ENCODE measurements at regions not wholly inside any gene's neighbourhood (a gene's known extent, or its start where the extent isn't known, plus 50 kb on each side); places are given as distances from the start of the nearest gene placed in this dataset.

DNA sequence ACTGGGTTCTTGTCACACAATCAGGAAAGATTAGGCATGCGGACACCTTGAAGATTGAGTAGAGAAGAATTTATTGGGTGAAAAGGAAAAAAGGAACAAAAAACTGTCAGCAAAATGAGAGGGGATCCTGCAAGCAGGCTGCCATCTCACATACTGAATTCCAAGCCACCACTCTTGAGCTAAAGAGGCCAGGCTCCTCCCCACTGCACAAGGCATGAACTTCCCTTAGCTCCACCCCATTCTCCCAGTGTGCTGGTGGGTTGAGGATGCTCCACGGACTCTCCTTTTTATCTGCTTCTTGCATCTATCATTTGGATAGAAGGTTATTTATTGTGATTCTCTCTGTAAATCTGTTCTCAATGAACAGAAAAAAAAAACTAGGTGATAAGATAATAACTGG, 79.6 kb downstream of the ANKRD7 start:
- TF ChIP-seq EP300 (IDR thresholded peaks at IDR 0.05), result no peak
- TF ChIP-seq, protein P1, sequence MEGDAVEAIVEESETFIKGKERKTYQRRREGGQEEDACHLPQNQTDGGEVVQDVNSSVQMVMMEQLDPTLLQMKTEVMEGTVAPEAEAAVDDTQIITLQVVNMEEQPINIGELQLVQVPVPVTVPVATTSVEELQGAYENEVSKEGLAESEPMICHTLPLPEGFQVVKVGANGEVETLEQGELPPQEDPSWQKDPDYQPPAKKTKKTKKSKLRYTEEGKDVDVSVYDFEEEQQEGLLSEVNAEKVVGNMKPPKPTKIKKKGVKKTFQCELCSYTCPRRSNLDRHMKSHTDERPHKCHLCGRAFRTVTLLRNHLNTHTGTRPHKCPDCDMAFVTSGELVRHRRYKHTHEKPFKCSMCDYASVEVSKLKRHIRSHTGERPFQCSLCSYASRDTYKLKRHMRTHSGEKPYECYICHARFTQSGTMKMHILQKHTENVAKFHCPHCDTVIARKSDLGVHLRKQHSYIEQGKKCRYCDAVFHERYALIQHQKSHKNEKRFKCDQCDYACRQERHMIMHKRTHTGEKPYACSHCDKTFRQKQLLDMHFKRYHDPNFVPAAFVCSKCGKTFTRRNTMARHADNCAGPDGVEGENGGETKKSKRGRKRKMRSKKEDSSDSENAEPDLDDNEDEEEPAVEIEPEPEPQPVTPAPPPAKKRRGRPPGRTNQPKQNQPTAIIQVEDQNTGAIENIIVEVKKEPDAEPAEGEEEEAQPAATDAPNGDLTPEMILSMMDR (IDR thresholded peaks at IDR 0.05), result no peak

Measured in tibial nerve (tissue), 4 donors.